ENCODE measurements at regions not wholly inside any gene's neighbourhood (a gene's known extent, or its start where the extent isn't known, plus 50 kb on each side); places are given as distances from the start of the nearest gene placed in this dataset.
"Not testable (repeated sequence)": the region's sequence is repeated elsewhere in the genome, so short reads cannot be mapped to it uniquely, and the experiment has no call there.

DNA sequence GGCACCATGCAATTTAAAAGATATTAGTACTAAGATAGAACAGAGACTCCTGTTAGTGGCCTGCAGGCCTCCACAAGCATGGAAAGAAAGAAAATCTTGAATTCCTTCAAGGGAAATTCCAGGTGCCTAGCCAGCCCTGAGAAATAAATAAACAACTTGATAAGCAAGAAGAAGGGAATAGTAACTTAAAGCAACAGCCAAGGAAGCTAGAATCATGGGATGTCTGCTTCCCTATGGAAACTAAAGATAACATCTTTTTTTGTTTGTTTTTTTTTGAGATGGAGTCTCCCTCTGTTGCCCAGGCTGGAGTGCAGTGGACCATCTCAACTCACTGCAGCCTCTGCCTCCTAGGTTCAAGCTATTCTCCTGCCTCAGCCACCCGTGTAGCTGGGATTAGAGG, 128.6 kb downstream of the SKIDA1 start:
- TF ChIP-seq, protein P1, sequence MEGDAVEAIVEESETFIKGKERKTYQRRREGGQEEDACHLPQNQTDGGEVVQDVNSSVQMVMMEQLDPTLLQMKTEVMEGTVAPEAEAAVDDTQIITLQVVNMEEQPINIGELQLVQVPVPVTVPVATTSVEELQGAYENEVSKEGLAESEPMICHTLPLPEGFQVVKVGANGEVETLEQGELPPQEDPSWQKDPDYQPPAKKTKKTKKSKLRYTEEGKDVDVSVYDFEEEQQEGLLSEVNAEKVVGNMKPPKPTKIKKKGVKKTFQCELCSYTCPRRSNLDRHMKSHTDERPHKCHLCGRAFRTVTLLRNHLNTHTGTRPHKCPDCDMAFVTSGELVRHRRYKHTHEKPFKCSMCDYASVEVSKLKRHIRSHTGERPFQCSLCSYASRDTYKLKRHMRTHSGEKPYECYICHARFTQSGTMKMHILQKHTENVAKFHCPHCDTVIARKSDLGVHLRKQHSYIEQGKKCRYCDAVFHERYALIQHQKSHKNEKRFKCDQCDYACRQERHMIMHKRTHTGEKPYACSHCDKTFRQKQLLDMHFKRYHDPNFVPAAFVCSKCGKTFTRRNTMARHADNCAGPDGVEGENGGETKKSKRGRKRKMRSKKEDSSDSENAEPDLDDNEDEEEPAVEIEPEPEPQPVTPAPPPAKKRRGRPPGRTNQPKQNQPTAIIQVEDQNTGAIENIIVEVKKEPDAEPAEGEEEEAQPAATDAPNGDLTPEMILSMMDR (conservative IDR thresholded peaks at IDR 0.05; ENCODE audit: low read depth, low read length) = no peak
- no peak overlapping the region for H3K4me3 ChIP-seq (ENCODE audit: low read length)
- no peak for DNase-seq (ENCODE audit: low read depth)

DNA sequence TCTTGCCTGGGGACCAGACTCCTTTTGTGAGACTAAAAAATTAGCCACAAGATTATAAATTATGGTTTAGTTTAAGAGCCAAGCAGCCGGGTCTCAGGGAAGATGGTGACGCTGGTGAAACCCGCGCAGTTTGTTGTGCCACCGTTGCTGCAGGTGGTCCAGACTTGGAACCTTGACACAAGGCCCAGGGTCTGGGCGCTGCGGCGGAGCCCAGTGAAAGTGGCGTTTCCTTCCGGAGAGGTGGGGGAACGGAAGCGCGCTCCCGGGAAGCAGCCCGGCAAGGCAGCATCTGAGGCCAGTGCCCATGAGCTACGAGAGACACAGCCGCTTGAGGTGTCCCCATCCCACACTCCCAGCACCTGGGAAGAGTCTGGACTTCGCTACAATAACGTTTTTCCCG, 131.6 kb downstream of the SKIDA1 start:
- no peak overlapping the region for H3K4me3 ChIP-seq (ENCODE audit: low read length)
- TF ChIP-seq, protein P1 (conservative IDR thresholded peaks at IDR 0.05; ENCODE audit: low read depth, low read length) = no peak
- no peak for DNase-seq (ENCODE audit: low read depth)

DNA sequence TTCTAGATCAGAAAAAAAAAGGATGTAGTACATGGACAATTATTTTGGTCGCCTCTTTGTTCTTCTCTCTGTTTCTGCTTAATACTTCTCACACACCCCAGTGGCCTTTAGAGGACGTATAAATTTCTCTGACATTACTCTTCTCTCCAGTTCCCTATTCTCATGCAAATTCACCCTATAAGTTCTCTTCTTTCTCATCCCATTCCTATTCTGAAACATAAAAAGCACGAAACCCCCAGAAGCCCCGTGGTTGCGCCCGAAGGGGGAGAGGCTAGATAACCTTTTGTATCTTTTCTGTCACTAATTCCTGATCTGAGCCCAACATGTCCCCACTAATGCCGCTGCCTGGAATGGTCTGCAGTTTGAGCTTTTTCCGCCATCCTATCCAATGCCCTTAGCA, 136.9 kb downstream of the SKIDA1 start:
- H3K4me3 ChIP-seq (ENCODE audit: low read length) = no peak overlapping the region
- no peak for DNase-seq (ENCODE audit: low read depth)
- TF ChIP-seq, protein P1 (conservative IDR thresholded peaks at IDR 0.05; ENCODE audit: low read depth, low read length) = no peak

DNA sequence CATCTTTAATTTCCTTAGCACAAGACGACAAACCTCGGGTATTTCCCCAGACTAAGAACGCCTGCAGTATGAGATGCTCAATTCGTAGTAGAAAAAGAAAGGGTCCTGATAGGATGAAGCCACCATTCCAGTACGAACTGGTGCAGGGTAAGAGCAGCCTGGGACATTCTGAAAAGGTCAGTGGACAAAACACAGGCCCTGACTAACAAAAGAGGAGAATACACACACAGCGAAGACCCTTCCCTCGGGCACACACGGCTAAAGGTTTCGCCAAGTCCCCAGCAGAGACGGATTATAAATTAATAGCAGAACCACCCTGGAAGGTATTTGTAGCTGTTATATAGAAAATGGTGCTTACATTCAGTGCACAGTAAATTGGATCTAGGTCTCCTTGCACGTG, 137.6 kb downstream of the SKIDA1 start:
- TF ChIP-seq, protein P1 (conservative IDR thresholded peaks at IDR 0.05; ENCODE audit: low read depth, low read length) = no peak
- H3K4me3 ChIP-seq (ENCODE audit: low read length) = no peak overlapping the region
- no peak for DNase-seq (ENCODE audit: low read depth)

DNA sequence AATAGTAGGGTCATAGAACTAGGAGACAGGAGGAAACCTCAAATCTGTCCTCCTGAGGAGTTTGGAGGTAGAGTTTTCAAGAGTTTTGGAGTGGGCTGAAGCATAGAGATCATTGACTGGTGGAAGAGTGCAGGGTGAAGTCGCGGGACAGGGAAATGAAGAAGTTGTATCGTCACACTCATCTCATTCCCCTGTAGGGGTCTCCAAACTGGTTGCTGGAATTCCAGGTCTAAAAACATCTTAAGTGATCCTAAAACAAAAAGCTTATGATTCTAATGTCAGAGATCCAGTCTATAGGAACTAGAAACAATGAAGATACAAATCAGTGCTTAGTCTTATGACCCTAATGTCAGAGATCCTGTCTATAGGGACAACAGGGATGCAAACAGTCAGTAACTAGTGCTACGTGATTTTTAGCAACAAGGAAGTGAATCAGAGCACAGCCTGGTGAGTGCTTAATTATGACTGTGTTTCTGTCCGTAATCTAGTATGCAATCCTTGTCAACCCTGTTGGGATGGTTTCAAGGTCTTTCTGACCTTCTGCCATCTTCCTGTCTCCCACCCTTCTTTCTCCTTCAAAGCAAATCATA, 139.4 kb downstream of the SKIDA1 start:
- DNase-seq (ENCODE audit: low read depth) = no peak
- TF ChIP-seq, protein P1 (conservative IDR thresholded peaks at IDR 0.05; ENCODE audit: low read depth, low read length) = no peak
- no peak overlapping the region for H3K4me3 ChIP-seq (ENCODE audit: low read length)

DNA sequence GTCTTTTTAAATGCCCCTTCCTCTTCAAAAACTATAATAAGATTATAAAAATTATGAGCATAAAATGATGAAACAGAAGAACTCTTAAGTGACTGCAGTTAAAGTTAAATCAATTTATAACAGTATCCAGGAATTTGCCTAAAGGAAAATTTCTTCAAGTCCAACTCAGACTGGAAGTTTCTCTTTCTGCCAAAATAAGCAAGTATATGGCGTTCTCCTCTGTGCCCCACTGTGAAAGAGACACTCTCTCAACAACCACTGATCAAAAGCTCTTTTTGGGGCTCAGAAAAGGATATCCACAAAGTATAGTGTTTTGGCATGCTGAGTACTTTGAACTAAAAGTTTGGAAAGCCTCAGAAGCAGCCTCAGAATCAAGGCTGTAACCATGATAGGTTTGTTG, 139.9 kb downstream of the SKIDA1 start:
- H3K4me3 ChIP-seq (ENCODE audit: low read length) = no peak overlapping the region
- TF ChIP-seq, protein P1 (conservative IDR thresholded peaks at IDR 0.05; ENCODE audit: low read depth, low read length) = no peak
- no peak for DNase-seq (ENCODE audit: low read depth)

DNA sequence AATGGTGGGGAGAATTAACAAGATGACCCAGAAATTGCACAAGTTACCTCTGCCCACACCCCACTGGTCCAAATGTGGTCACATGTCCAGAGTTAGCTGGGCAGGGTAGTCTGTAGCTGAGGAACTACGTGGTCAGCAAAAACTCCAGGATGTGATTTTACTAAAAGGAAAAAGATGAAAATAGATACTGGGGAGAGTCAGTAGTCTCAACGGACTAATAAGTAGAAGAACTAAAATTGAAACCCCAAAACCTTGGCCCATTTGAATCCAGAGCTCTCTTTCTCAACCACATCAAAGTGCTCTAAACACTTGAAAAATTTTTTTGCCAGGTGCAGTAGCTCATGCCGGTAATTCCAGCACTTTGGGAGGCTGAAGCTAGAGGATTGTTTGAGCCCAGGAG, 146.3 kb downstream of the SKIDA1 start:
- DNase-seq (ENCODE audit: low read depth) = no peak
- TF ChIP-seq, protein P1 (conservative IDR thresholded peaks at IDR 0.05; ENCODE audit: low read depth, low read length) = no peak
- H3K4me3 ChIP-seq (ENCODE audit: low read length) = no peak overlapping the region

DNA sequence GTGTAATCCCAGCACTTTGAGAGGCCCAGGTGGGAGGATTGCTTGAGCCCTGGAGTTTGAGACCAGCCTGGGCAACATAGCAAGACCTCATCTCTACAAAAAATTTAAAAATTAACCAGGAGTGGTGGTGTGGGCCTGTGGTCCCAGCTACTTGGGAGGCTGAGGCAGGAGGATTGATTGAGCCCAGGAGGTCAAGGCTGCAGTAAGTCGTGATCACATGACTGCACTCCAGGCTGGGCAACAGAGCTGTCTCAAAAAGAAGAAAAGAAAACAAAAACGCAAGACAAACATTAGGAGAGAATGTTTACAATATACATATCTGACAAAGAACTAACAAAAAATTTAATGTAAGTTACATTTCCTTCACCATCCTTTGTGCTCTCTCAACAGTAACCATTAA, 150.2 kb downstream of the SKIDA1 start:
- not testable (repeated sequence) for H3K4me3 ChIP-seq (ENCODE audit: low read length); DNase-seq (ENCODE audit: low read depth)

DNA sequence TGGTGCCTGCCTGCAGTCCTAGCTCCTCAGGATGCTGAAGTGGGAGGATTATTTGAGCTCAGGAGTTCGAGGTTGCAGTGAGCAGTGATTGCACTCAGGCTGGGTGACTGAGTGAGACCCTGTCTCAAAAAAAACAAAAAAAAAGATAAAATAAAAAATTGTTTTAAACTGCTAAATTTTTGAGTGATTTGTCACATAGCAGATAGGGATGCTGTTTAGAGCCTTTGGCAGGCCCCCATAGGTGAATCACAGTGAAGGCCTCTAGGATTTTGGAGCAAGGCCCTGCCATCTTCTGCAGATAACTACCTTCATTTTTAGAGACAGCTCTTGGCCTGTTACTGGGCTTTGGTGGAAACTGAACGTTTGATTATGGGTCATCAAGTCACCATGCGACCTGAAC, 151.6 kb downstream of the SKIDA1 start:
- H3K4me3 ChIP-seq (ENCODE audit: low read length); DNase-seq (ENCODE audit: low read depth): not testable (repeated sequence)

Data from retinal pigment epithelial cell (primary cell).